ENCODE measurements at regions not wholly inside any gene's neighbourhood (a gene's known extent, or its start where the extent isn't known, plus 50 kb on each side); places are given as distances from the start of the nearest gene placed in this dataset.

- no peak for DNase-seq (ENCODE audit: low read depth in 2 of 2)
Measured at GRCh38 chr6:148103436-148103835, 239.2 kb upstream of the SASH1 start.

GRCh38 chr6:148104131-148104530, 238.5 kb upstream of the SASH1 start:
- DNase-seq (ENCODE audit: low read depth in 2 of 2) = no peak

- DNase-seq (ENCODE audit: low read depth in 2 of 2) = no peak
Measured at GRCh38 chr6:148105695-148106094, 236.9 kb upstream of the SASH1 start.

GRCh38 chr6:148107911-148108310, 234.7 kb upstream of the SASH1 start:
- DNase-seq (ENCODE audit: low read depth in 2 of 2) = no peak

DNA sequence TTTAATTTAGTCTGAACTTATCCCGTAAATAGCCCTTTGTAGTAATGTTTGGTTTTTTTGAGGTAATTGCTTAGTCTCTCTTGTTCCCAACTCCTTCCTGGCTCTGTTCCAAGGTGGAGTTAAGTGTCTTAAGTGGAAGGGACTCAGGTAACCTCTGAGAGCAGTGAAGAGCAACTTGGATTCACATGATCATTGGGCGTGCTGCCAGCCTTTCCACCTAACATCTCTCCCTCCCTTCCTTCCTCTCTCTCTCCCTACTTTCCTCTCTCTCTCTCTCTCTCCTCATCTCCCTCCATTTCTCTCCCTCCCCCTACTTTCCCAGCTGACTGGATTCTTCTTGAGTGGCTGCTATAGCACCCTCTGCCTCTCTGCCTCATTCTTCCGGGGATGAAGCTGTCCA, 232.9 kb upstream of the SASH1 start:
- no peak for DNase-seq (ENCODE audit: low read depth in 2 of 2)

DNA sequence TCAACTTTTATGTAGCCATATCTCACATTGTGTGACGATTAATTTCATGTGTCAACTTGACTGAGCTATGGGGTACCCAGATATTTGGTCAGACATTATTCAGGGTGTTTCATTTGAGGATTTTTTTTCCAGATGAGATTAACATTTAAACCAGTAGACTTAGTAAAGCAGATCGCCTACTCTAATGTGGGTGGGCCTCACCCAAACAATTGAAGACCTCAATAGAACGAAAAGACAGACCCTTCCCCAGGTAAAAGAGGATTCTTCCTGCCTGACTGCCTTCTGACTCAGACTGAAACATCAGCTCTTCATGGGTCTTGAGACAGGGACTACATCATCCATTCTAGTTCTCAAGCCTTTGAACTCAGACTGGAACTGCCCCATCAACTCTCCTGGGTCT, 231.7 kb upstream of the SASH1 start:
- no peak for DNase-seq (ENCODE audit: low read depth in 2 of 2)

GRCh38 chr6:148112851-148113319, 229.8 kb upstream of the SASH1 start:
- DNase-seq (ENCODE audit: low read depth in 2 of 2) = no peak

- DNase-seq (ENCODE audit: low read depth in 2 of 2) = no peak
Measured at GRCh38 chr6:148116001-148116400, 226.6 kb upstream of the SASH1 start.

GRCh38 chr6:148118244-148118643, 224.4 kb upstream of the SASH1 start:
- DNase-seq (ENCODE audit: low read depth in 2 of 2) = no peak

- no peak for DNase-seq (ENCODE audit: low read depth in 2 of 2)
Measured at GRCh38 chr6:148128014-148128730, 214.5 kb upstream of the SASH1 start.

- DNase-seq (ENCODE audit: low read depth in 2 of 2) = no peak
Measured at GRCh38 chr6:148134592-148134991, 208.0 kb upstream of the SASH1 start.

DNA sequence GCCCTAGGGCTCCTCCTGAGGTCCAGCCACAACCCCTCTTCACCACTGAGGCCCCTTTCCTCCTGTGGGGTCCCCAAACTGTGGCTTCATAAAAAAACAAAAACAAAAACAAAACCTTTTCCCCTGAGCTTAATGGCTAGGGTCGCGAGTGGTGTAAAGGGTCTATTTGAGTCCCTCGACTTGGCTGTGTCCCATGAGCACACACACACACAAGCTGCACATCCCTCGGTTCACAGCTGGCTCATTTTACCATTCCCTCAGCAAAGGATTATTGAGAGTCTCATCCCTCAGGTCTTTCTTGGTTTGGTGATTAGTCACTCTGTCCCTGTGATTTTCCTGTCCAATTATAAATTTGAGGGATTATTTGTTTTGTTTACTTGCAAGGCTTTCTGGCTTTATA, 206.1 kb upstream of the SASH1 start:
- DNase-seq (ENCODE audit: low read depth in 2 of 2) = no peak

DNA sequence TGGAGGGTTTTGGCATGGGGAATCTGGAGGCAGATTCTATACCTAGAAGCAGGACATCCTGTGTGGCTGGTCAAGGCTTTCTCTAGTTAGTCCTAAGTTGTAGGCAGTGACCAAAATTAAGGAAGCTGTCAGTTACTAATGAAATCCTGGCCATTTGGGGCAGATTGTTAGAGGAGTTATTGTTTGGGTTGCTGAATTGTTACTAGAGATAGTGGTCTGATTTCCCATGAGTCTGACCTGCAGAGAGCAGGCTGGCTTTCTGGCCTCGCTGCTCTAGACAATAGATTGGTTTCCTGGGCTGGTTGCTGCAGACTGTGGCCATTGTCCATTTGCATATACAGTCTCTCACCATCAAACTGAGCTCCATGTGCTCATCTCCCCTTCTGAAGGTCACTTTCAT, 205.0 kb upstream of the SASH1 start:
- DNase-seq (ENCODE audit: low read depth in 2 of 2) = no peak

DNA sequence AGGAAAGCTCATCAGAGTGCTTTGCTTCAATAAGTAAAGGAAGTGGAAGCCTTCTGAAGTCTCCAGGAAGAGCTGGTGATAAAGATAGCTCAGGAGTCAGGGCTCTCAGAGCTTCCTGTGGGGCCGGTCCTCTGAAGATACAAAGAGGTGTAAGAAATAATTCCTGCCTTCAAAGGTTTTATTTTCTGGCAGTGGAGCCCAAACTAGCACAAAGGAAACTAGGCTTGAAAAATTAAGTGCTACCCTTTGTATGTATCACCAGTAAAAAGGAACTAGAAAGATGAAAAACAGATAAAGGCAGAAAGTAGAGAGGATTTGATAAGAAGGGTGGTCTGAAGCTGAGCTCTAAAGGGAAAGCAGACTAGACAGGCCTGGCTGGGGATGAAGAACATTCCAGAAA, 204.1 kb upstream of the SASH1 start:
- DNase-seq (ENCODE audit: low read depth in 2 of 2) = no peak

GRCh38 chr6:148140772-148141557, 201.7 kb upstream of the SASH1 start:
- no peak for DNase-seq (ENCODE audit: low read depth in 2 of 2)

DNA sequence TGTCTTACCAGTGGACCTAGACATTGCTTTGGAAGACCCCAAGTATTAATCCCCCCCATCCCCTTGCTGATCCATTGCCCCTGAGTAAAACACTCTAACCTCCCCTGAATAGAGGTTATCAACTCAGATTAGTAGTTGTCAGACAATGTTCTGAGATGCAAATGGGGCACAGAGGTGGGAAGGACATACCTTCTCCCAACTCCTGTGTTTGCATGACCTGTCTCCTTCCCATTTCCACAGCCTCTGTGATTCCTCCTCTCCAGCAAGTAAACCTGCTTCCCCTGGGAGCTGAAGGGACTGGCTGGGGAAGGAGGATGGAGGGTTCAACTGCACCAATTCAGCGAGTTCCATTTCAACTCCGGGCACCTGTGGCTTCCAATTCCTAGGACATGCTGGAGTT, 199.8 kb upstream of the SASH1 start:
- DNase-seq (ENCODE audit: low read depth in 2 of 2) = no peak

DNA sequence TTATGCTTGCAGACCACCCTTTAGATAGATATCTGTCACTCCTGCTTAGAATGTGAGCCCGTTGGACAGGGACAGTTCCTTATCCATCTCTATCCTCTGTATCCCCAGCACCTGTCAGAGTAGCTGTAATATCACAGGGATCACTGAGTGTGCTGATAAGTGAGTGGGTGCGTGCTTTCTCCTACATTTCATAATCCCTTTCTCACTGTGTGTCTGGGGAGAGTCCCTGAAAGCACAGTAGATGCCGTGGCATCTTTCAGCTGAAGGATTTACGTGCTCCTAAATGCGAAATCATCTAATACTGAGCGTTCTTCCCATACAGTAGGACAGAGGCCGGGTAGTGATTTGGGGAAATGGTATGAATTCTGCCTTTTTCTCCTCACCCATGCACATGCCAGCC, 198.9 kb upstream of the SASH1 start:
- no peak for DNase-seq (ENCODE audit: low read depth in 2 of 2)

DNA sequence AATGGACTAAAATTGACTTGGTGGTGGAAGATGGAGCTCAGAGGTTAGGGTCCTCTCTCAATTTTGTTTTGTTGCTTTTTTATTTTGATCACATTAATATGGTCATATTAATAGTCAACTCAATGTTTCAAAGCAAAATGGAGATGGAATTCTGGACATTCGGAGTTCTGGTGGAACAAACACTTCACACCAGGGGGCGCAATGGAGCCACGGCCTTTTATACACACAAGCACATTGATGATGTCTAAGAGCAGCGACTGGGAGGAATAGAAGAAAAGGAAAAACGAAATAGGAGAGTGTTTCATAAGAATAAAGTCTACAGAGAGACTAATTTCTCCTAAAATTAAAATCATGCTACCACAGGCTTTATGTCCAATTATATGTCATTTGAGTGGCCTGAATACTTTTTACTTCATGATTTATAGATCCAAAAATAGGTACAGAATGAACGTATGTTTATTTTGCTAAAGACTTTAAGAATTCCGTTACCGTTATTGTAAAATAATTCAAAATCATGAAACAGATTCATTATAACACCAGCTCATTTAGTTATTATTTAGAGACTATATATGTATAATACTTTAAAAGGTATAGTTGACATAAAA, 197.6 kb upstream of the SASH1 start:
- peak in 1 of 2 donors; percentile 10 for DNase-seq (ENCODE audit: low read depth in 2 of 2)

DNA sequence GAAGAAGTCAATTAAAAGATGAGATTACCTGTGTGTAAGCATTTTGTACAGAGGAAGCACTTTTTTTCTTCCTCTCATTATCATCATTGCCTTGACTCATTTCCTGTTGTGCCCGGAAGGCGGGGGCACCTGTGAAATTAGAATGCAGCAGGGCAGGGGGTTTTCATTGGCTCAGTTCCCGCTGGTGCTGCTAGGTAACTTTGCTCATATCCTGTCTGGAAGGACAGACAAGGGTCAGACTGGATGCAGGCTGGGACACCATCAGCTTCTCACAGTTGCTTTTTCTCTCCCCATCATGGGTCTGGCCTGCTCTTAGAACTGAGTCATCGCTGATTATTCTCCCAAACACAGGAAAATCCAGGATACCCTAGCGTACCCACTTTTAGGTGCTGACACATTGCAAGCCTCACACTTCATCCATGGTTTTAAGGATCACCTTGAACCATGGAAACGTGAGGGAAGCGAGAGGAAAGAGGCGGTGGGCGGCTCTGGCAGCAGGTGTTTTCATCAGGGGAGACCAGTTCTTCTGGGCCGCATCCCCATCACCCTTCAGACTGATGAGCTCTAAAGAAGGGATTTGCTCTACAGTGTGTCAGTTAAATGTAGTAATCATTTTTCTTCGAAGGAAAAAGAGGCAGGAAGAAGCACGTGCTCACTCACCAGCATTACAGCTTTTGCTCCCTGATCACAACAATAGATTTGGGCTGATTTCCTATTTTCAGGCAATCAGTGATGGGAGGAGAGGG, 195.7 kb upstream of the SASH1 start:
- peak; percentile 26 to 43 for DNase-seq (ENCODE audit: low read depth in 2 of 2)

GRCh38 chr6:148147463-148147830, 195.2 kb upstream of the SASH1 start:
- DNase-seq (ENCODE audit: low read depth in 2 of 2) = no peak

- DNase-seq (ENCODE audit: low read depth in 2 of 2) = no peak
Measured at GRCh38 chr6:148151896-148152643, 190.6 kb upstream of the SASH1 start.
